Uterus (tissue), 2 donors: ENCODE measurements at regions not wholly inside any gene's neighbourhood (a gene's known extent, or its start where the extent isn't known, plus 50 kb on each side); places are given as distances from the start of the nearest gene placed in this dataset.

Experiments used
- CTCF ChIP-seq, 4 experiments: fragments of 200-600 bp in 2 of 4; fragments of 450-650 bp in 2 of 4; sonication (generic) in 2 of 4; IDR thresholded peaks; one replicate each; pipeline ENCODE4 v1.5.1; 2016 to 2019; ENCODE audit warnings: antibody characterized with exemption in 4 of 4, mild to moderate bottlenecking in 2 of 4, moderate library complexity in 1 of 4
- POLR2A ChIP-seq, 2 donors: fragments of 450-650 bp; IDR thresholded peaks; one replicate each; pipeline ENCODE4 v1.6.1; 2016; ENCODE audit warnings: antibody characterized with exemption in 2 of 2, mild to moderate bottlenecking in 1 of 2, moderate library complexity in 1 of 2

- TF ChIP-seq CTCF (IDR thresholded peaks at IDR 0.05) (no peak), POLR2A (IDR thresholded peaks at IDR 0.05) (no peak)
Observed at GRCh38 chr7:26466007-26466406, 174.3 kb downstream of the SNX10 start.
